ENCODE measurements at regions not wholly inside any gene's neighbourhood (a gene's known extent, or its start where the extent isn't known, plus 50 kb on each side); places are given as distances from the start of the nearest gene placed in this dataset.
A peak's percentile ranks its signal among the peaks of the same experiment; 100 is the strongest.

- DNase-seq: no peak
These were observed 68.0 kb upstream of the FAM20C start for GRCh38 chr7:124130-124949.

GRCh38 chr7:125061-125475 is 67.3 kb upstream of the FAM20C start:
- DNase-seq: no peak

GRCh38 chr7:125661-126060 is 66.7 kb upstream of the FAM20C start:
- DNase-seq: no peak

DNA sequence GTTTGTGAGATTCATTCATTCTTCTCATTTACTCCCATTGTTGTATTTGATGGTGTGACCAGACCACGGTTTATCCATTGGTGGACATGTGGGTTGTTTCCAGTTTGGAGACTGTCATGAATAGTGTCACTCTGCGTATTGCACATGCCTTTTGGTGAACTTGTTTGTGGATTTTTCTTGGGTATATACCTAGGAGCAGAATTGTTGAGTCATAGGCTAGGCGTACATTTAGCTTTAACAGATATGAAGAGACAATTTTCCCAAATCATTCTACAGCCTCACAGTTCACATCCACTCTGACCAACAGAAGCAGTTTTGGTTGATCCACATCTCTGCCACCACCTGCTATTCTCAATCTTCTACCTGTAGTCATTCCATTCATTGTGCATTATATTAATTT is 66.0 kb upstream of the FAM20C start:
- DNase-seq: no peak

- no peak for DNase-seq
These were observed 65.2 kb upstream of the FAM20C start for GRCh38 chr7:127064-127598.

GRCh38 chr7:128171-129080 is 63.9 kb upstream of the FAM20C start:
- no peak for DNase-seq

DNA sequence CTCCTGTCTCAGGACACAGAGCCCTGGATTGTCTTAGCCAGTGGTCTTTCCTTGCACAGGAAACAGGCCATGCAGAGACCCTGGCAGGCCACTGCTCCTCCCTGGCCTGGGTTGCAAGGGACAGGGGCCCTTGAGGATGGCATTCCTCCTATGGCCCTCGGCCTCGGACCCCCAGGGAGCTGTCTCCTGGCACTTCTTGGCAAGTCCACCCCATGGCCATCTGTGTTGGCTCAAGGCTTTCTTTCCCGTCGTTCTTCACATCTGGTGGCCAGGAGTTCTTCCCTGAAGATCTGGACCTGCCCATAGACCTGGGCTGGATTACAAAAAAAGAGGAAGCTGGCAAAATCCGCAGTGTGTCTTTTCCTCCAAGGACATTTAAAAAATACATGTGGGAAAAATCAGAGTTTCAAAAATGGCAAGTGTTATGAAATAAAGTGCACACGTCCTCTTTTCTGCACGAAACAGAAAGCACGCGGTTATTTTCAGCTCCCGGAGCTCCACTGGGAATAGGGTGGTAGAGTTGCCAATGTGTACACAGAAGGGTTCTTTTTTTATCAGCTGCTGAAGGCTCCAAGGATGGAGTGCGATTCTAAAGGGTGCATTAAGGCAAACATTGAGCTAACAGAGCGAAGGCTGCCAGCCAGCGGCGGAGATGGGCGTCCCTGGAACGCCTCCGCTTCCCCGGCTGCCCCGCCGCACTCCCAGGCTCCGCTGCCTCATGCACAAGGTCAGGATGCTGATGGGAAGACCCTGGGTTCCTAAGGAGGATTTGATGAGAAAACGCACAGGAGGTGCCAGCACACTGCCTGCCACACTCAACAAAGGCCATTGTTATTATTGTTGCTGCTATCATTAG is 62.8 kb upstream of the FAM20C start:
- no peak for DNase-seq

GRCh38 chr7:130222-130572 is 62.2 kb upstream of the FAM20C start:
- DNase-seq: no peak

GRCh38 chr7:130875-131780 is 61.2 kb upstream of the FAM20C start:
- DNase-seq: no peak

DNA sequence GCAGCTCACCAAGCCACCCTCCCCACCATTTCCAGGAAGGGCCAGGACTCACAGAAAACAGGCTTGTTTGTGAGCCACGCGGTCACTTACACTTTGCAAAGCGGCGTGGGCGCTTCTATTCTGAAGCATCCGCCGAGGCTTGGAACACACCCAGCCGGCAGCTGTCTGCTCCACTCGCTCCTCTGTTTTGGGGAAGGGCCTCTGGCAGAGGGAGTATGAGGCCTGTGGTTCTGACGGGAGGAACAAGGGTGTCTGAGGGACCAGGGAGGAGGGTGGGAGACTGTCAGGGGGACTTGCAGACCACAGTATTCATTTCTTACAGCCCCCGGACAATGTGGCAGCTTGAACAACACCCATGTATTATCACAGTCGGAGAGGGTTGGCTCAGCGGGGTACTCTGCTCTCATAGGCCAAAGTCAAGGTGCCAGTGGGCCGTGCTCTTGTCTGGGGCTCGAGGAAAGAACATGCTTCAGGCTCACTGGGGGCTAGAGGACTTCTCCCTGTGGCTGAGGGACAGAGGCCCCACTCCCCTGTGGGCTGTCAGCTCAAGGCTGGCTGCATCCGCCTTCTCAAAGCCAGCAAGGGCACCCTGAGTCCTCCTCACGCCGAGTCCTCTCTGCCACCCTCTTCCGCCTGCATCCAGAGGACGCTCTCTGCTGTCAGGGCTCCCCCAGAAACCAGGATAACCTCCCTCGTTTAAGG is 60.4 kb upstream of the FAM20C start:
- DNase-seq: no peak

- DNase-seq: no peak
These were observed 59.5 kb upstream of the FAM20C start for GRCh38 chr7:132899-133298.

DNA sequence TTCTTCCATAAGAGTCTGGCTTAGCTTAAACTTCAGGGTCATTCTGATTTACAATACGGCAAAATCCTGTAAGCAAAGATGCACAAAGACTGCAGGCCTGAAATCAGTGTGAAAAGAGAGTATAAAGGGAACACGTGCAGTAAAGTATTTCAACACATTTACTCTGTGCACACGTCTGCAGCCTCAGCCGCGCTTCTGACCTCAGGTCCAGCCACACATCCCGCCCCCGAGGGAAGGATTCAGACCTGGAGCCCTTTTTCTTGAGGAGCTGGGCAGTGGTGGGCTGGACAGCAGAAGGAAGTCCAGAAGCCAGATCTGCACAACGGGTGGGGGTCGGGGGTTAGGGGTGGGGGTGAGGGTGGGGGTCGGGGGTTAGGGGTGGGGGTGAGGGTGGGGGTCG is 58.9 kb upstream of the FAM20C start:
- peak; percentile 10 for DNase-seq

DNA sequence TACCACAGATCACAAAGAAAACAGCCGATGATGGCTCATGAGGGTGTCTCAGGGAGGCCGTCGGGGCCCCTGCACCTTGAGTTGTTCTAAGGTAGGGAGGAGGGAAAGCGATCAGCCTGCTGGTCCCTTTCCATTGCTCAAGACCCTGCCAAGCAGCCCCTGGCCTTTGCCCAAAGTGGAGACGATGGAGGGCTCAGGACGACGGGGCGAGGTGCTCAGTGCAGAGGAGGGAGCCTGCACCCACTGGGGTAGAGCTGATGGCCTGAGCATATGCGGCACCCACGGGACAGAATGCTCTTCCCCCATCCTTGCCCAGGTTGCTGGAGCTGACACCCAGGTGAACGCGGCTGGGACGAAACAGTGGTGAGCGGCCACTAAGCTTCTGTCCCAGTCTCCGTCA is 58.3 kb upstream of the FAM20C start:
- DNase-seq: no peak

- no peak for DNase-seq
These were observed 57.7 kb upstream of the FAM20C start for GRCh38 chr7:134561-135256.

GRCh38 chr7:135257-135653 is 57.1 kb upstream of the FAM20C start:
- no peak for DNase-seq

DNA sequence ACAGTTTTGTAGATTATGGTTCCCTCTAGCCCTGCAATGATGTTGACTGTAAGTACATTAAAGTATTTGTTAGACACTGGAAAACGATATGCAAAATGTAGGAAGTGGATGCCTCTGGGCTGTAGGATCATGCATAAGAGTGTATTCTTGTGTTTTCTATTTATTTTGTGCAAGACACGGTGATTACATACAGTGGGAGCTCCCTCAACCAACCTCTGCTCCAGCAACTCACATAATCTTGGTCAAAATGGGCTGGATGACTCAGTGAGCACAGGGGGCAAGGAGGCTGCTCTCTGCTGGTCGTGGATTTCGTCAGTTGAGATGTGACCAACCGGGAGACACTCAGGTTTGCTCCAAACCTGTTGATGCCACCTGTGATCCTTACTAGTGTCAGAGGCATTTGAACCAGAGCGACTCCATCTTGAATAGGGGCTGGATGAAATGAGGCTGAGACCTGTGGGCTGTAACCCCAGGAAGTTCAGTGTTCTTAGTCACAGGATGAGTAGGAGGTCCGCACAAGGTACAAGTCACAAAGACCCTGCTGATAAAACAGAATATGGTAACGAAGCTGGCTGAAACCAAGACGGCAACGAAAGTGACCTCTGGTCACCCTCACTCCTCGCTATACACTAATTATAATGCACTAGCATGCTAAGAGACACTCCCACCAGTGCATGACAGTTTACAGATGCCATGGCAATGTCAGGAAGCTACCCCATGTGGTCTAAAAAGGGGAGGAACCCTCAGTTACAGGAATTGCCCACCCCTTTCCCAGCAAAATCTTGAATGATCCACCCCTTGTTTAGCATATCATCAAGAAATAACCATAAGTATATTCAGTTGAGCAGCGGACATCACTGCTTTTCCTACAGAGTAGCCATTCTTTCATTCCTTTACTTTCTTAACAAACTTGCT is 56.4 kb upstream of the FAM20C start:
- DNase-seq: peak; percentile 15

DNA sequence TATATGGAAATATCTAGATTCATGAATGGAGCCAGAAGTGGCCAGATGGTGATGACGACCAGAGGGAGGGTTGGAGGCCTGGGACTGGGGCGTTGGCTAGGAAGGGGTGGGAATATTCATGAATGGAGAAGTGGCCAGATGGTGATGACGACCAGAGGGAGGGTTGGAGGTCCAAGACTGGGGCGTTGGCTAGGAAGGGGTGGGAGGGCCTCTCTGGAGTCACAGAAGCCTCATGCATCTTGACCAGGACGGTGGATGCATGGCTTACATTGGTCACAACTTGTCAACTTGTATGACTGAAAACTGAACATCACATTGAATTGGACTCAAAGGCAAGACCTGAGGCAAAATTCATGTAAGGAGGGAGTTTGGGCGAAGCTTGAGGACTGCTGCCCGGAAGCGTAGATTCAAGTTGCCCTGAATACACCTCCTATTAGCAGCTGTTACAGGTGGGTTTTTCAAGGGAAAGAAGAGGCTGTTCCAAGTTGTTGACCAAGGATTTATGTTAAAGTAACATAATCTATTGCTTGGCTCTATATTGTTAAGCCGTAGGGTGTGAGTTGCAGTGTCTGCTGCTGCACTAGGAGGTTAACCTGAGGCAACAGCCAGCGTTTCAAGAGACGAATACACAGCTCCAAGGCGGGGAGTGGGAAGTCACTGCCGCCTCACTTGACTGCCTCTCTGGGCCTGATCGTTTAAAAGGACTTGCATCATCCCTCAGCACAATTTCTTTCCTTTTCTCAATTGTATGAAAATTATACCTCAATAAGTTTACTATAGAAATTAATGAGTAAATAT is 55.1 kb upstream of the FAM20C start:
- no peak for DNase-seq

DNA sequence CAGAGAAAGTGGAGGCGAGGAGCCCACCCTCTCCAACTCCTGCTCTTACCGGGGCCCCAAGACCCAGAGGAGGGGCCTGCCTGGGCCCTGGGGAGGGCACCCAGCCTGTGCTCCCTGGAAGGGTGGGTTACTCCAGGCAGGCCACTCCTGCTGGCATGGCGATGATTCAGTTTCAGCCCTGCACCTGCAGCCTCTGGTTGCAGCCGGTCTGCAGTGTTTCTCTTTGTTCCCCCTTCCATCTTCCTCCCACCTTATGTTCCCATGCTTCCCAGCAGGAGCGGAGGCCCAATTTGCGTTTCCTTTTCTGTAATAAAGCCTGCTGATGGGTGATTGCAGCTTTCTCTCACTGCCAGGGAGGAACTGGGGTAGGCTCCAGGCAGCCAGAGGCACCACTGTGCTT is 53.2 kb upstream of the FAM20C start:
- no peak for DNase-seq

All from activated CD8-positive, alpha-beta memory T cell treated with anti-CD3 and anti-CD28 coated beads, Interleukin-2, amount 50 U/mL, for 48 hours (primary cell).